ENCODE measurements at regions not wholly inside any gene's neighbourhood (a gene's known extent, or its start where the extent isn't known, plus 50 kb on each side); places are given as distances from the start of the nearest gene placed in this dataset.

DNA sequence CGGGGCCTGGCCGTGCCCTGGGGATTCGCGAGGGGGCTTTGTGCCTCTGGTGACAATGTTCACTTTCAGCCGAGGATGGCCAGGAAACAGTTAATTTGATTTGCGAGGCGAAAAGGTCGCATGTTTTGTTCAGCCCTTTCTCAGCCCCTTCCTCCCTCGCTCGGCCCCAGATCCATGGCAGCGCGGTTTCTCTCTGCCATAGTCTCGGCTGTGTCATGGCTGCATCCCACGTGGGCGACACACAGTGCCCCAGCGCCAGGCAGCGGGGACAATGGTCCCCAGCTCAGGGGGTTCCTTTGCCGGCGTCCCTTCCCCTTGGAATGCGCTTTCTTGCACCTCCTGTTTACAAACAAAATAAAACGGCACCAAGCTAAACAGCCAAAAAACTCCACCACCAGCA, 370.3 kb upstream of the IRX2 start:
- TF ChIP-seq, protein P1, sequence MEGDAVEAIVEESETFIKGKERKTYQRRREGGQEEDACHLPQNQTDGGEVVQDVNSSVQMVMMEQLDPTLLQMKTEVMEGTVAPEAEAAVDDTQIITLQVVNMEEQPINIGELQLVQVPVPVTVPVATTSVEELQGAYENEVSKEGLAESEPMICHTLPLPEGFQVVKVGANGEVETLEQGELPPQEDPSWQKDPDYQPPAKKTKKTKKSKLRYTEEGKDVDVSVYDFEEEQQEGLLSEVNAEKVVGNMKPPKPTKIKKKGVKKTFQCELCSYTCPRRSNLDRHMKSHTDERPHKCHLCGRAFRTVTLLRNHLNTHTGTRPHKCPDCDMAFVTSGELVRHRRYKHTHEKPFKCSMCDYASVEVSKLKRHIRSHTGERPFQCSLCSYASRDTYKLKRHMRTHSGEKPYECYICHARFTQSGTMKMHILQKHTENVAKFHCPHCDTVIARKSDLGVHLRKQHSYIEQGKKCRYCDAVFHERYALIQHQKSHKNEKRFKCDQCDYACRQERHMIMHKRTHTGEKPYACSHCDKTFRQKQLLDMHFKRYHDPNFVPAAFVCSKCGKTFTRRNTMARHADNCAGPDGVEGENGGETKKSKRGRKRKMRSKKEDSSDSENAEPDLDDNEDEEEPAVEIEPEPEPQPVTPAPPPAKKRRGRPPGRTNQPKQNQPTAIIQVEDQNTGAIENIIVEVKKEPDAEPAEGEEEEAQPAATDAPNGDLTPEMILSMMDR (IDR thresholded peaks at IDR 0.05), result no peak
- TF ChIP-seq ESRRA (CRISPR knock-in tag; IDR thresholded peaks at IDR 0.05; ENCODE audit: borderline replicate concordance) (no peak), ZNF416 (CRISPR knock-in tag; IDR thresholded peaks at IDR 0.05) (no peak), NR2C2 (CRISPR knock-in tag; IDR thresholded peaks at IDR 0.05) (no peak), MXD4 (CRISPR knock-in tag; IDR thresholded peaks at IDR 0.05; ENCODE audit: borderline replicate concordance) (no peak), ZNF317 (CRISPR knock-in tag; IDR thresholded peaks at IDR 0.05; ENCODE audit: borderline replicate concordance, low read depth) (no peak), ZNF232 (CRISPR knock-in tag; IDR thresholded peaks at IDR 0.05) (no peak)
- TF ChIP-seq, protein P2, sequence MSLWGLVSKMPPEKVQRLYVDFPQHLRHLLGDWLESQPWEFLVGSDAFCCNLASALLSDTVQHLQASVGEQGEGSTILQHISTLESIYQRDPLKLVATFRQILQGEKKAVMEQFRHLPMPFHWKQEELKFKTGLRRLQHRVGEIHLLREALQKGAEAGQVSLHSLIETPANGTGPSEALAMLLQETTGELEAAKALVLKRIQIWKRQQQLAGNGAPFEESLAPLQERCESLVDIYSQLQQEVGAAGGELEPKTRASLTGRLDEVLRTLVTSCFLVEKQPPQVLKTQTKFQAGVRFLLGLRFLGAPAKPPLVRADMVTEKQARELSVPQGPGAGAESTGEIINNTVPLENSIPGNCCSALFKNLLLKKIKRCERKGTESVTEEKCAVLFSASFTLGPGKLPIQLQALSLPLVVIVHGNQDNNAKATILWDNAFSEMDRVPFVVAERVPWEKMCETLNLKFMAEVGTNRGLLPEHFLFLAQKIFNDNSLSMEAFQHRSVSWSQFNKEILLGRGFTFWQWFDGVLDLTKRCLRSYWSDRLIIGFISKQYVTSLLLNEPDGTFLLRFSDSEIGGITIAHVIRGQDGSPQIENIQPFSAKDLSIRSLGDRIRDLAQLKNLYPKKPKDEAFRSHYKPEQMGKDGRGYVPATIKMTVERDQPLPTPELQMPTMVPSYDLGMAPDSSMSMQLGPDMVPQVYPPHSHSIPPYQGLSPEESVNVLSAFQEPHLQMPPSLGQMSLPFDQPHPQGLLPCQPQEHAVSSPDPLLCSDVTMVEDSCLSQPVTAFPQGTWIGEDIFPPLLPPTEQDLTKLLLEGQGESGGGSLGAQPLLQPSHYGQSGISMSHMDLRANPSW (CRISPR knock-in tag; conservative IDR thresholded peaks at IDR 0.05; ENCODE audit: low read depth), result no peak
- TF ChIP-seq, protein P3, sequence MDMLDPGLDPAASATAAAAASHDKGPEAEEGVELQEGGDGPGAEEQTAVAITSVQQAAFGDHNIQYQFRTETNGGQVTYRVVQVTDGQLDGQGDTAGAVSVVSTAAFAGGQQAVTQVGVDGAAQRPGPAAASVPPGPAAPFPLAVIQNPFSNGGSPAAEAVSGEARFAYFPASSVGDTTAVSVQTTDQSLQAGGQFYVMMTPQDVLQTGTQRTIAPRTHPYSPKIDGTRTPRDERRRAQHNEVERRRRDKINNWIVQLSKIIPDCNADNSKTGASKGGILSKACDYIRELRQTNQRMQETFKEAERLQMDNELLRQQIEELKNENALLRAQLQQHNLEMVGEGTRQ (CRISPR knock-in tag; IDR thresholded peaks at IDR 0.05), result no peak
- TF ChIP-seq, protein P4, sequence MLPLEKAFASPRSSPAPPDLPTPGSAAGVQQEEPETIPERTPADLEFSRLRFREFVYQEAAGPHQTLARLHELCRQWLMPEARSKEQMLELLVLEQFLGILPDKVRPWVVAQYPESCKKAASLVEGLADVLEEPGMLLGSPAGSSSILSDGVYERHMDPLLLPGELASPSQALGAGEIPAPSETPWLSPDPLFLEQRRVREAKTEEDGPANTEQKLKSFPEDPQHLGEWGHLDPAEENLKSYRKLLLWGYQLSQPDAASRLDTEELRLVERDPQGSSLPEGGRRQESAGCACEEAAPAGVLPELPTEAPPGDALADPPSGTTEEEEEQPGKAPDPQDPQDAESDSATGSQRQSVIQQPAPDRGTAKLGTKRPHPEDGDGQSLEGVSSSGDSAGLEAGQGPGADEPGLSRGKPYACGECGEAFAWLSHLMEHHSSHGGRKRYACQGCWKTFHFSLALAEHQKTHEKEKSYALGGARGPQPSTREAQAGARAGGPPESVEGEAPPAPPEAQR (CRISPR knock-in tag; IDR thresholded peaks at IDR 0.05), result no peak

All from WTC11 (cell line).